Adrenal gland (tissue), 9 donors: ENCODE measurements at regions not wholly inside any gene's neighbourhood (a gene's known extent, or its start where the extent isn't known, plus 50 kb on each side); places are given as distances from the start of the nearest gene placed in this dataset.

Experiments used
- DNase-seq, 7 donors: peaks; one replicate each; pipeline ENCODE4 v3.0.0-alpha.2; 2019 to 2020
- H3K27ac ChIP-seq, 5 donors: fragments of 200-600 bp; sonication (generic) in 4 of 5; 1 replicate in 3 of 5; 2 replicates in 2 of 5; pipeline versions ENCODE4 v1.5.1 to v1.8.0; 2016 to 2020; ENCODE audit warnings: mild to moderate bottlenecking in 1 of 5
- H3K27me3 ChIP-seq: fragments of 200-600 bp; 2 replicates; pipeline ENCODE4 v1.8.0; 2021
- H3K36me3 ChIP-seq, 2 donors: fragments of 200-600 bp; replicated peaks in 1 of 2; 1 replicate in 1 of 2; 2 replicates in 1 of 2; pipeline versions ENCODE4 v1.5.1 to v1.8.0; 2018 to 2022
- H3K4me1 ChIP-seq, 2 donors: fragments of 200-600 bp; replicated peaks in 1 of 2; 1 replicate in 1 of 2; 2 replicates in 1 of 2; pipeline versions ENCODE4 v1.5.1 to v1.8.0; 2018 to 2021
- H3K4me3 ChIP-seq, 4 donors: fragments of 200-600 bp; sonication (generic) in 3 of 4; one replicate each; pipeline ENCODE4 v1.5.1; 2016 to 2018
- H3K9me3 ChIP-seq, 3 donors: fragments of 200-600 bp; sonication (generic) in 1 of 3; replicated peaks in 1 of 3; 1 replicate in 2 of 3; 2 replicates in 1 of 3; pipeline versions ENCODE4 v1.5.1 to v1.8.0; 2016 to 2021
- CTCF ChIP-seq, 6 experiments: fragments of 450-650 bp in 4 of 6; fragments of 200-600 bp in 2 of 6; sonication (generic) in 1 of 6; IDR thresholded peaks; 1 replicate in 5 of 6; 2 replicates in 1 of 6; pipeline versions ENCODE4 v1.5.1 to v1.8.0; 2016 to 2021; ENCODE audit warnings: antibody characterized with exemption in 6 of 6, mild to moderate bottlenecking in 2 of 6, moderate library complexity in 1 of 6
- POLR2A ChIP-seq, 2 donors: fragments of 450-650 bp; IDR thresholded peaks; one replicate each; pipeline ENCODE4 v1.6.1; 2017; ENCODE audit warnings: antibody characterized with exemption in 2 of 2, mild to moderate bottlenecking in 2 of 2, moderate library complexity in 1 of 2
- WGBS, 4 donors: extraction: QIAGEN DNeasy Blood & Tissue Kit in 2 of 4; methylation state at CpG; one replicate each; pipeline versions ENCODE4 v1.1.5 to v1.1.7; 2013 to 2017; 5-methylcytosine and 5-hydroxymethylcytosine counted together
- intact Hi-C, 2 donors: fragments of 100-400 bp; cut with DNase I; formaldehyde crosslinking; loops; one replicate each; pipeline versions ENCODE4 v1.14.1 to v1.15.0; 2022 to 2023
- donor health status: healthy with polysubstance abuse.
- donor health status: Bipolar disorder and iron deficiency.
- donor health status: DM: yes; HTN: yes; CAD: no.
- donor health status: DM: no; HTN: no; CAD: no.
- donor health status: DM: no; HTN: no; CAD: no.

GRCh38 chr12:114481200-114481535 lies 75.2 kb upstream of the TBX5 start:
- TF ChIP-seq CTCF (IDR thresholded peaks at IDR 0.05) = no peak
- no peaks in the 10 kb centered on the region for H3K36me3 ChIP-seq
- H3K4me1 ChIP-seq = peaks cover 0 to 12% of the 10 kb centered on the region in 2 donors
- no peak overlapping the region for H3K4me3 ChIP-seq
- DNase-seq = no peak
- peaks cover 64% of the 10 kb centered on the region for H3K27me3 ChIP-seq
- 7 to 14% (median 8%) methylated on average over 6 of the region's 6 CpGs for WGBS, 4 donors
- no peaks in the 10 kb centered on the region for H3K9me3 ChIP-seq
- intact Hi-C loops = no loop called here
- H3K27ac ChIP-seq = no peak overlapping the region

GRCh38 chr12:114480337-114481199 lies 74.6 kb upstream of the TBX5 start:
- H3K4me3 ChIP-seq = peak overlapping the region in 1 of 4 donors; percentile 36
- no peaks in the 10 kb centered on the region for H3K9me3 ChIP-seq
- H3K27me3 ChIP-seq = peaks cover 70% of the 10 kb centered on the region
- DNase-seq = peak in 1 of 7 donors; percentile 5
- TF ChIP-seq POLR2A (IDR thresholded peaks at IDR 0.05) (no peak), CTCF (IDR thresholded peaks at IDR 0.05) (no peak)
- H3K4me1 ChIP-seq = peaks cover 0 to 12% of the 10 kb centered on the region in 2 donors
- intact Hi-C loops = no loop called here
- 5 to 9% (median 8%) methylated on average over 25 to 34 of the region's 34 CpGs for WGBS, 4 donors
- no peaks in the 10 kb centered on the region for H3K36me3 ChIP-seq
- H3K27ac ChIP-seq = no peak overlapping the region

GRCh38 chr12:114479831-114480230 lies 73.9 kb upstream of the TBX5 start:
- no peaks in the 10 kb centered on the region for H3K36me3 ChIP-seq
- 3 to 8% (median 4%) methylated on average over 20 to 22 of the region's 22 CpGs for WGBS, 4 donors
- peaks cover 0 to 12% of the 10 kb centered on the region in 2 donors for H3K4me1 ChIP-seq
- no peaks in the 10 kb centered on the region for H3K9me3 ChIP-seq
- intact Hi-C loops = loop anchor here in 1 of 2 donors (10.0 kb wide), 1 partner anchor 315 kb away; no protein-coding TSS in a partner anchor
- TF ChIP-seq POLR2A (IDR thresholded peaks at IDR 0.05) (no peak), CTCF (IDR thresholded peaks at IDR 0.05) (no peak)
- no peak overlapping the region for H3K27ac ChIP-seq
- peaks cover 75% of the 10 kb centered on the region for H3K27me3 ChIP-seq
- H3K4me3 ChIP-seq = peak overlapping the region in 1 of 4 donors; percentile 36
- no peak for DNase-seq

- Histone ChIP-seq H3K4me3 (no peak overlapping the region), H3K36me3 (no peaks in the 10 kb centered on the region), H3K9me3 (no peaks in the 10 kb centered on the region), H3K27me3 (peaks cover 75% of the 10 kb centered on the region), H3K4me1 (peaks cover 0 to 12% of the 10 kb centered on the region in 2 donors), H3K27ac (no peak overlapping the region)
- 22 to 25% (median 24%) methylated on average over 5 of the region's 5 CpGs for WGBS, 4 donors
- no peak for DNase-seq
- TF ChIP-seq POLR2A (IDR thresholded peaks at IDR 0.05) (no peak), CTCF (IDR thresholded peaks at IDR 0.05) (no peak)
- intact Hi-C loops = loop anchor here in 1 of 2 donors (10.0 kb wide), 1 partner anchor 314 kb away; no protein-coding TSS in a partner anchor
These were observed 72.9 kb upstream of the TBX5 start for GRCh38 chr12:114478865-114479264.
